Uterus (tissue), 3 donors: ENCODE measurements at regions not wholly inside any gene's neighbourhood (a gene's known extent, or its start where the extent isn't known, plus 50 kb on each side); places are given as distances from the start of the nearest gene placed in this dataset.

Experiments
- DNase-seq, 2 donors: peaks; one replicate each; pipeline ENCODE4 v3.0.0-alpha.2; 2019 to 2020
- H3K27ac ChIP-seq, 2 donors: fragments of 200-600 bp; sonication (generic); 1 replicate in 1 of 2; 2 replicates in 1 of 2; pipeline ENCODE4 v1.5.1; 2016 to 2018
- H3K27me3 ChIP-seq, 2 donors: fragments of 200-600 bp; sonication (generic); one replicate each; pipeline ENCODE4 v1.5.1; 2018 to 2019; ENCODE audit warnings: control low read depth in 1 of 2
- H3K36me3 ChIP-seq, 2 donors: fragments of 200-600 bp; sonication (generic); one replicate each; pipeline ENCODE4 v1.5.1; 2019; ENCODE audit warnings: control low read depth in 1 of 2
- H3K4me1 ChIP-seq, 2 donors: fragments of 200-600 bp; sonication (generic); one replicate each; pipeline ENCODE4 v1.5.1; 2018 to 2019; ENCODE audit warnings: control low read depth in 1 of 2
- H3K4me3 ChIP-seq, 2 donors: fragments of 200-600 bp; sonication (generic); 1 replicate in 1 of 2; 2 replicates in 1 of 2; pipeline ENCODE4 v1.5.1; 2018 to 2019; ENCODE audit warnings: mild to moderate bottlenecking in 1 of 2
- H3K9me3 ChIP-seq, 2 donors: fragments of 200-600 bp; sonication (generic); one replicate each; pipeline ENCODE4 v1.5.1; 2019; ENCODE audit warnings: control low read depth in 1 of 2
- CTCF ChIP-seq, 4 experiments: fragments of 200-600 bp in 2 of 4; fragments of 450-650 bp in 2 of 4; sonication (generic) in 2 of 4; IDR thresholded peaks; one replicate each; pipeline ENCODE4 v1.5.1; 2016 to 2019; ENCODE audit warnings: antibody characterized with exemption in 4 of 4, mild to moderate bottlenecking in 2 of 4, moderate library complexity in 1 of 4
- POLR2A ChIP-seq, 2 donors: fragments of 450-650 bp; IDR thresholded peaks; one replicate each; pipeline ENCODE4 v1.6.1; 2016; ENCODE audit warnings: antibody characterized with exemption in 2 of 2, mild to moderate bottlenecking in 1 of 2, moderate library complexity in 1 of 2
- intact Hi-C: fragments of 100-400 bp; cut with DNase I; formaldehyde crosslinking; loops from one replicate; pipeline ENCODE4 v1.15.1; 2023; ENCODE audit warnings: low total_unique reads
- donor health status: DM: yes; HTN: yes; CAD: no.

- TF ChIP-seq POLR2A (IDR thresholded peaks at IDR 0.05) (no peak), CTCF (IDR thresholded peaks at IDR 0.05) (no peak)
- Histone ChIP-seq H3K4me3 (no peak overlapping the region), H3K36me3 (no peaks in the 10 kb centered on the region), H3K27me3 (no peaks in the 10 kb centered on the region), H3K4me1 (no peaks in the 10 kb centered on the region), H3K27ac (no peak overlapping the region), H3K9me3 (no peaks in the 10 kb centered on the region)
- intact Hi-C loops: no loop called here
- no peak for DNase-seq
Measured at GRCh38 chr5:4086081-4086480, 490.4 kb downstream of the IRX1 start.

GRCh38 chr5:4087110-4087509 is 491.5 kb downstream of the IRX1 start:
- TF ChIP-seq CTCF (IDR thresholded peaks at IDR 0.05) (no peak), POLR2A (IDR thresholded peaks at IDR 0.05) (no peak)
- intact Hi-C loops: no loop called here
- no peak for DNase-seq
- H3K9me3 ChIP-seq: no peaks in the 10 kb centered on the region
- H3K4me3 ChIP-seq: no peak overlapping the region
- no peaks in the 10 kb centered on the region for H3K4me1 ChIP-seq
- H3K27me3 ChIP-seq: no peaks in the 10 kb centered on the region
- H3K36me3 ChIP-seq: no peaks in the 10 kb centered on the region
- no peak overlapping the region for H3K27ac ChIP-seq

GRCh38 chr5:4089087-4089486 is 493.5 kb downstream of the IRX1 start:
- DNase-seq: no peak
- Histone ChIP-seq H3K4me3 (no peak overlapping the region), H3K27ac (no peak overlapping the region), H3K27me3 (no peaks in the 10 kb centered on the region), H3K9me3 (no peaks in the 10 kb centered on the region), H3K36me3 (no peaks in the 10 kb centered on the region), H3K4me1 (no peaks in the 10 kb centered on the region)
- intact Hi-C loops: no loop called here
- TF ChIP-seq POLR2A (IDR thresholded peaks at IDR 0.05) (no peak), CTCF (IDR thresholded peaks at IDR 0.05) (no peak)

- no peaks in the 10 kb centered on the region for H3K4me1 ChIP-seq
- DNase-seq: no peak
- no peaks in the 10 kb centered on the region for H3K9me3 ChIP-seq
- intact Hi-C loops: no loop called here
- TF ChIP-seq POLR2A (IDR thresholded peaks at IDR 0.05) (no peak), CTCF (IDR thresholded peaks at IDR 0.05) (no peak)
- H3K36me3 ChIP-seq: no peaks in the 10 kb centered on the region
- no peak overlapping the region for H3K27ac ChIP-seq
- H3K4me3 ChIP-seq: no peak overlapping the region
- no peaks in the 10 kb centered on the region for H3K27me3 ChIP-seq
Measured at GRCh38 chr5:4093236-4093635, 497.6 kb downstream of the IRX1 start.

GRCh38 chr5:4093970-4094369 is 498.3 kb downstream of the IRX1 start:
- Histone ChIP-seq H3K27ac (no peak overlapping the region), H3K36me3 (no peaks in the 10 kb centered on the region), H3K4me3 (no peak overlapping the region), H3K4me1 (no peaks in the 10 kb centered on the region), H3K9me3 (no peaks in the 10 kb centered on the region), H3K27me3 (no peaks in the 10 kb centered on the region)
- DNase-seq: no peak
- TF ChIP-seq CTCF (IDR thresholded peaks at IDR 0.05): no peak
- no peak for TF ChIP-seq POLR2A (IDR thresholded peaks at IDR 0.05)
- intact Hi-C loops: no loop called here
